Heart left ventricle (tissue), 13 donors: ENCODE measurements at regions not wholly inside any gene's neighbourhood (a gene's known extent, or its start where the extent isn't known, plus 50 kb on each side); places are given as distances from the start of the nearest gene placed in this dataset.

Experiments
- POLR2A ChIP-seq, 2 donors: fragments of 450-650 bp; IDR thresholded peaks; one replicate each; pipeline ENCODE4 v1.6.1; 2017; ENCODE audit warnings: antibody characterized with exemption in 2 of 2, mild to moderate bottlenecking in 2 of 2, moderate library complexity in 2 of 2
- TF ChIP-seq, protein P1 (sequence below), 12 donors: fragments of 200-600 bp; sonication (generic) in 4 of 12; IDR thresholded peaks; one replicate each; pipeline versions ENCODE4 v1.5.0 to v1.8.0; 2018 to 2022; ENCODE audit warnings: antibody characterized with exemption in 12 of 12, mild to moderate bottlenecking in 5 of 12
- donor health status: ischemic (EF 13 %, LVEDD 7.1; RV severe dilation, severe dysfunction).
- donor health status: DM: no; HTN: yes; CAD: no.
- donor health status: DM: no; HTN: no; CAD: no.
- donor health status: ischemic (EF 25% LVEDD 6.9; RV normal size, moderate dysfunction).
- donor health status: ischemic (EF 25% LVEDD 5.7; RV mildly dilated, moderate dysfunction).
- donor health status: ischemic (EF 35%, LVEDD 5.7; RV mildly dilated, moderate dysfunction).
- donor health status: nonischemic (EF 11% LVEDD 7.7; RV severe dilation, severe dysfunction).
- donor health status: DM: yes; HTN: yes; CAD: no.
- donor health status: PGD.
- donor health status: ischemic (EF 29% LVEDD 5.4; RV normal size, mild dysfunction).
- donor health status: nonischemic (EF 23%, LVEDD 6.1; RV moderate dilation, normal function).

DNA sequence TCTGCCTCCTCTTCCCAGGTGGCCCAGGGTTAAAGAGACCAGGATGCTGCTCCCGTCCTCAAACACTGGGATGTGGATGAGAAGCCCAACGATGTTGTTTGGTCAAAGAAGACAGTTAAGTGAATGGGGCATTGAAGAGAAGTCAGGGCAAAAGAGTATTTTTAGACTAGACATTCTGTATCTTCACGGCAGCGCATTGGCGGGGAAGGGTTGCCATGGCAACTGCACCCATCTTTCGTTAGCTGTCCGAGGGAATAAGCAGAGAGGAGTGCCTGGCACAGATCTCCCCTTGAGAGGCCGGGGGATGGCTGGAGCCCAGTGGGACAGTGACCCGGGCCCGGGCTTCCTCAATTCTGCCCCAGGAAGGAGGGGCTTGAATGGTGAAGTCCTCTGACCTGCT, 56.4 kb upstream of the GPR31 start:
- TF ChIP-seq POLR2A (IDR thresholded peaks at IDR 0.05) = no peak
- TF ChIP-seq, protein P1, sequence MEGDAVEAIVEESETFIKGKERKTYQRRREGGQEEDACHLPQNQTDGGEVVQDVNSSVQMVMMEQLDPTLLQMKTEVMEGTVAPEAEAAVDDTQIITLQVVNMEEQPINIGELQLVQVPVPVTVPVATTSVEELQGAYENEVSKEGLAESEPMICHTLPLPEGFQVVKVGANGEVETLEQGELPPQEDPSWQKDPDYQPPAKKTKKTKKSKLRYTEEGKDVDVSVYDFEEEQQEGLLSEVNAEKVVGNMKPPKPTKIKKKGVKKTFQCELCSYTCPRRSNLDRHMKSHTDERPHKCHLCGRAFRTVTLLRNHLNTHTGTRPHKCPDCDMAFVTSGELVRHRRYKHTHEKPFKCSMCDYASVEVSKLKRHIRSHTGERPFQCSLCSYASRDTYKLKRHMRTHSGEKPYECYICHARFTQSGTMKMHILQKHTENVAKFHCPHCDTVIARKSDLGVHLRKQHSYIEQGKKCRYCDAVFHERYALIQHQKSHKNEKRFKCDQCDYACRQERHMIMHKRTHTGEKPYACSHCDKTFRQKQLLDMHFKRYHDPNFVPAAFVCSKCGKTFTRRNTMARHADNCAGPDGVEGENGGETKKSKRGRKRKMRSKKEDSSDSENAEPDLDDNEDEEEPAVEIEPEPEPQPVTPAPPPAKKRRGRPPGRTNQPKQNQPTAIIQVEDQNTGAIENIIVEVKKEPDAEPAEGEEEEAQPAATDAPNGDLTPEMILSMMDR (IDR thresholded peaks at IDR 0.05) = no peak
